ENCODE measurements at regions not wholly inside any gene's neighbourhood (a gene's known extent, or its start where the extent isn't known, plus 50 kb on each side); places are given as distances from the start of the nearest gene placed in this dataset.

GRCh38 chr4:53821179-53821851 lies 230.0 kb upstream of the LNX1 start:
- Histone ChIP-seq H3K79me2 (ENCODE audit: insufficient read depth, low read length) (no peaks in the 10 kb centered on the region), H4K20me1 (ENCODE audit: insufficient read depth, low read length) (no peaks in the 10 kb centered on the region), H2AFZ (ENCODE audit: insufficient read depth, low read depth, low read length, poor library complexity, severe bottlenecking) (no peak overlapping the region), H3K9ac (ENCODE audit: insufficient read depth, low read length, poor library complexity, severe bottlenecking) (no peak overlapping the region), H3K36me3 (replicated peaks in 1 of 2; ENCODE audit: control insufficient read depth in 1 of 2, insufficient read depth in 2 of 2, low read length in 2 of 2) (no peaks in the 10 kb centered on the region), H3K4me3 (replicated peaks in 1 of 3; ENCODE audit: low read depth in 2 of 3, low read length in 3 of 3) (no peak overlapping the region), H3K27me3 (ENCODE audit: control insufficient read depth in 2 of 2, insufficient read depth in 2 of 2, low read length in 2 of 2) (no peaks in the 10 kb centered on the region), H3K4me2 (replicated peaks; ENCODE audit: extremely low read depth, low read length, poor library complexity, severe bottlenecking) (no peak overlapping the region), H3K9me3 (replicated peaks in 1 of 2; ENCODE audit: control insufficient read depth in 1 of 2, insufficient read depth in 1 of 2, low read length in 2 of 2) (no peaks in the 10 kb centered on the region), H3K4me1 (ENCODE audit: control insufficient read depth in 1 of 2, insufficient read depth in 2 of 2, low read length in 2 of 2) (no peaks in the 10 kb centered on the region), H3K27ac (ENCODE audit: low read depth in 1 of 2, low read length in 2 of 2) (no peak overlapping the region)
- 85% methylated on average over 6 of the region's 8 CpGs for WGBS (ENCODE audit: insufficient coverage)
- H3K4me3 Mint-ChIP-seq: no peak overlapping the region
- TF ChIP-seq, protein P1, sequence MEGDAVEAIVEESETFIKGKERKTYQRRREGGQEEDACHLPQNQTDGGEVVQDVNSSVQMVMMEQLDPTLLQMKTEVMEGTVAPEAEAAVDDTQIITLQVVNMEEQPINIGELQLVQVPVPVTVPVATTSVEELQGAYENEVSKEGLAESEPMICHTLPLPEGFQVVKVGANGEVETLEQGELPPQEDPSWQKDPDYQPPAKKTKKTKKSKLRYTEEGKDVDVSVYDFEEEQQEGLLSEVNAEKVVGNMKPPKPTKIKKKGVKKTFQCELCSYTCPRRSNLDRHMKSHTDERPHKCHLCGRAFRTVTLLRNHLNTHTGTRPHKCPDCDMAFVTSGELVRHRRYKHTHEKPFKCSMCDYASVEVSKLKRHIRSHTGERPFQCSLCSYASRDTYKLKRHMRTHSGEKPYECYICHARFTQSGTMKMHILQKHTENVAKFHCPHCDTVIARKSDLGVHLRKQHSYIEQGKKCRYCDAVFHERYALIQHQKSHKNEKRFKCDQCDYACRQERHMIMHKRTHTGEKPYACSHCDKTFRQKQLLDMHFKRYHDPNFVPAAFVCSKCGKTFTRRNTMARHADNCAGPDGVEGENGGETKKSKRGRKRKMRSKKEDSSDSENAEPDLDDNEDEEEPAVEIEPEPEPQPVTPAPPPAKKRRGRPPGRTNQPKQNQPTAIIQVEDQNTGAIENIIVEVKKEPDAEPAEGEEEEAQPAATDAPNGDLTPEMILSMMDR (IDR thresholded peaks at IDR 0.05): no peak
- intact Hi-C loops (cut with micrococcal nuclease): no loop called here
- no peaks in the 10 kb centered on the region for H3K27me3 Mint-ChIP-seq (ENCODE audit: low read depth in 3 of 3)
- H3K9me3 Mint-ChIP-seq: peaks cover 0 to 6% (median 2%) of the 10 kb centered on the region in 7 donors
- no peaks in the 10 kb centered on the region for H3K4me1 Mint-ChIP-seq
- no peak for DNase-seq
- no peaks in the 10 kb centered on the region for H3K36me3 Mint-ChIP-seq
- no peak overlapping the region for H3K27ac Mint-ChIP-seq

DNA sequence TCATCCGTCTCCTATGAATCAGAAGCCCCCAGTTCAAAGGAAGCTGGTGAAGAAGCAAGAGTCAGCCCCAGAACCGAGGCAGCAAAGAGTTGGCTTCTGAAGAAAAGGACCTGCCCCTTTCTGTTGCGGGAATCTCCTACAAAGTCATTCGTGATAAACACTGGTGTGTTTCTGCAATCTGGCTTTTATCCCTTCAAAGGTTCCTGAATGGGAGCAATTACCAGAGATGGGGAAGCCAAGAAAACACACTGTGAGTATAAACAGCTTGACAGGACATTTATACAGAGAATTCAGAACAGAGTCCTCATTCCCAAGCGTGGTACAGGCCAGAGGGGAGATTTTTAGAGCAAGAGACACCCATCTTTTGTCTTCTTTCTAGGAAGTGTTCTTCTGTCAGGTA lies 226.8 kb upstream of the LNX1 start:
- Histone ChIP-seq H4K20me1 (ENCODE audit: insufficient read depth, low read length) (no peaks in the 10 kb centered on the region), H3K79me2 (ENCODE audit: insufficient read depth, low read length) (no peaks in the 10 kb centered on the region), H3K4me3 (replicated peaks in 1 of 3; ENCODE audit: low read depth in 2 of 3, low read length in 3 of 3) (no peak overlapping the region), H3K27me3 (ENCODE audit: control insufficient read depth in 2 of 2, insufficient read depth in 2 of 2, low read length in 2 of 2) (no peaks in the 10 kb centered on the region), H3K36me3 (replicated peaks in 1 of 2; ENCODE audit: control insufficient read depth in 1 of 2, insufficient read depth in 2 of 2, low read length in 2 of 2) (no peaks in the 10 kb centered on the region), H3K9me3 (replicated peaks in 1 of 2; ENCODE audit: control insufficient read depth in 1 of 2, insufficient read depth in 1 of 2, low read length in 2 of 2) (no peaks in the 10 kb centered on the region), H3K27ac (ENCODE audit: low read depth in 1 of 2, low read length in 2 of 2) (no peak overlapping the region), H3K4me2 (replicated peaks; ENCODE audit: extremely low read depth, low read length, poor library complexity, severe bottlenecking) (no peak overlapping the region), H3K4me1 (ENCODE audit: control insufficient read depth in 1 of 2, insufficient read depth in 2 of 2, low read length in 2 of 2) (no peaks in the 10 kb centered on the region), H3K9ac (ENCODE audit: insufficient read depth, low read length, poor library complexity, severe bottlenecking) (no peak overlapping the region), H2AFZ (ENCODE audit: insufficient read depth, low read depth, low read length, poor library complexity, severe bottlenecking) (no peak overlapping the region)
- Mint-ChIP-seq H3K27ac (no peak overlapping the region), H3K4me1 (no peaks in the 10 kb centered on the region), H3K27me3 (ENCODE audit: low read depth in 3 of 3) (peaks cover 0 to 1% (median 0%) of the 10 kb centered on the region in 3 donors), H3K4me3 (no peak overlapping the region), H3K9me3 (peaks cover 0 to 2% (median 0%) of the 10 kb centered on the region in 7 donors), H3K36me3 (no peaks in the 10 kb centered on the region)
- TF ChIP-seq, protein P1 (IDR thresholded peaks at IDR 0.05): no peak
- no peak for DNase-seq
- 65% methylated on average over 4 of the region's 5 CpGs for WGBS (ENCODE audit: insufficient coverage)
- intact Hi-C loops (cut with micrococcal nuclease): no loop called here

All from CD14-positive monocyte (primary cell).